A172 (cell line): ENCODE measurements at regions not wholly inside any gene's neighbourhood (a gene's known extent, or its start where the extent isn't known, plus 50 kb on each side); places are given as distances from the start of the nearest gene placed in this dataset.
A peak's percentile ranks its signal among the peaks of the same experiment; 100 is the strongest.
"Not testable (repeated sequence)": the region's sequence is repeated elsewhere in the genome, so short reads cannot be mapped to it uniquely, and the experiment has no call there.

Source experiments
- DNase-seq: peaks from one replicate; pipeline ENCODE4 v3.0.0-alpha.2; 2015; ENCODE audit warnings: low spot score

DNA sequence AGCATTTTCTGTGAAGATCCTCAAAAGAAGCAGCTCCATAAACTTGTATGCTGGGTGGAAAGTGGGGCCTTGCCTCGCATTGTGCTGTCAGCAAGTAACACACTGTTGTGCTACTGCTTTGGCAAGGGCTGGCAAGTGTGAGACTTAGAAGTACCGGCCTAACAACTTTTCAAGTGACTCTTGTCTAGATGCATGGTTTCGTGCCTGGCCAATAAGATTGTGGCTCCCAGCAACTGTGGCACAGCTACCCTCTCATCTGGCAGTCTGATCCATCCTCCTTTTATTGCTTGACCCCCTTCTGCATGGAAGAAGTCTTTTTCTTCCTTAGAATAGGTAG lies 79.4 kb upstream of the VEPH1 start:
- DNase-seq = no peak

DNA sequence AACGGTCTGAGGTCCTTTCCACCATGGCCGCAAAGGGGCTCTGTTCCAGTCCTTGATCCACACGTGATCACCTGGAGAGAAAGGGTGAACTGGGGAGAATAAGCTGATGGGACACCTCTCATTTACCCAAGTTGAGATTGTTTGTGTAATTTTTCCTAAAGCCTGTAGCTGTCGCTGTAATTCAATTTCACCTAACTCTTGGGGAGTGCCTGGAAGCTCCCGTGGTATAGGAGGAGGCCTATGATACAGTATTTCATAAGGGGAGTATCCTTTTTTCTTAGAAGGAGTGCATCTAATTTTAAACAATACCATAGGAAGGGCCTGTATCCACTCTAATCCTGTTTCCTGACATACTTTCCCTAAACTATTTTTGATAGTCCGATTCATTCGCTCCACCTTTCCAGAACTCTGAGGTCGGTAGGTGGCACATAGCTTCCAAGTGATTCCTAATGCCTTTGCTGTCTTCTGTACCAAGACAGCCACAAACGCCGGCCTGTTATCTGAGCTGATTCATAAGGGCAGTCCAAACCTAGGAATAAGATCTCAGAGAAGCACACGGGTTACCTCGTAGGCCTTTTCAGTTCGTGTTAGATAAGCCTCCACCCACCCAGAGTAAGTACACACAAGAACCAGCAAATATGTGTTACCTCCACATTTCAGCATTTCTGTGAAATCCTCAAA lies 78.9 kb upstream of the VEPH1 start:
- not testable (repeated sequence) for DNase-seq

DNA sequence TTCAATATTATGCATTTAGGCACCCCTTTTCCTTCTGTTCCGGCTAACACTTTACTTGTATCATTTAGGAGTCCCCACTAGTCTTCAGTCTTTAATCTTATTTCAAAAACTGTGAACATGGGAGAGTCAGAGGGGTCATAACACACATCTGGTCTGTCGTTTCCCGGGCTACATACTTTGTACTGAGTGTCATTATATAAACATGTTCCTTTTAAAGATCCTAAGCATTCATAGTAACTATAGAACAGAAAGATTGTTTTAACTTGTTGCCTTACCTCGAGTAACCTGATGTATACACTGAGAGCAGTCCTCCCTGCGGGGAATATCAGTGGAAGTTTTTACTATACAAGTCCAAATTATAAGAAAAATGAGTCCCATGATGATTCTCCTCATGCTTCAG lies 78.2 kb upstream of the VEPH1 start:
- DNase-seq = no peak

DNA sequence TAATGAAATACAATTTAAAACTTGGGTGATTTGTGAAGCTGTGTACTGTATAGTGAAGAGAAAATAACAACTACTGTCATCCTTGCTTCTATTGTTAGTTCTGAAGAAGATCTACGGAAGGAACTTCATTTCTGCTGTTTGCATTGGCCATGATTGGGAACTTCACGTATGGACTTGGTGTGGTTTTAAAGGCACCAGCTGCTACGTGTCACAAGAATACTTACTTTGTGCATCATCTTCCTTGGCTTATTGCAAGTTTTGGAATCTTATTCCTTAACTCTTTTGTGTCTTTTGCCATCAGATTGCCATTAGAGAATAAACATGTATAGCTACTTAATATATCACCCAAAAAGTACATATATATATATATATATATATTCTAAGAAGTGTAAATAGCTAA lies 75.0 kb upstream of the VEPH1 start:
- no peak for DNase-seq

DNA sequence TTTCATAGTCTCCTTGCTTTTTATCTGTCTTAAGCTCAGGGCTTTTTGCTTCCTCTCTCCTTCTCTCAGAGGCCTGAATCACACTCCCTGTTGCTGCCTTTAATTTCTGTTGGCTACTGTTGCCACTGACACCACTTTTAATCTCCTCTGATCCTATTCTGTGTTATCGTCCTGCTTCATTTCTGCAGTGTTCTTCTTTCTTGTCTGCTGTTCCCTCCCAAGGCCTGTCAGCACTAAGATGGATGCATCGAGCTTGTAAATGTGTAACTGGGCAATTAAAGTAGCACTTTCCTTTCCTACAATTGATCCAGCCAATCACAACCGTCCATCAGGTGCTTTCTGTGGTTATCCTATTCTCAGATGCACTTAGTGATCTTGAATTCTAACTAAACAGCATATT lies 71.3 kb upstream of the VEPH1 start:
- no peak for DNase-seq

DNA sequence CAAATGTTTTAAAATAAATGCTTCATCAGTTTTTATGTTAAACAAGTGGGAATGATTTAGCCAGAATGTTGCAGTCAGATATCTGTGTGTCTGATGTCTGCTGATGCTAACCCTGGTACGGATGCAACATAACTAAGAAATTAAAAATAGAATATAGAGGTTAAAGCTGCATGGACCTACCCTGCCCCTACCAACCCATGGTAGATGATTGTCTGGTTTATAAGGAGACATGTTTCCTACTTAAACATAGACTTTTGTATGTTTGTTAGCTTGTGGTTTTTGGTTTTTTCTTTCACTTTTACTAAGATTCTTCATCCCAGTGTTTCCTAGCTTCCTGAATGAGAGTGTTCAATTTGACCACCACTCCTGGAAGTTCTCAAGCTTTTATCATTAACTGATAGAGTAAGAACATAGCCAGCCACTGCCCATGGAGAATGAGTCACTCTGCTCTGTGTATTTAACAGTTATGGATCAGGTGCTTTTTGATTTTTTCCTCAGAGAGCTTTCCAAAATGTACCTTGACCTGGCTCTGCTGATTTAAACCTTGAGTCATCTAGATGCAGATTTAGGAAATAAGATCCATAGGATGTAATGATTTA lies 70.7 kb upstream of the VEPH1 start:
- DNase-seq = no peak

DNA sequence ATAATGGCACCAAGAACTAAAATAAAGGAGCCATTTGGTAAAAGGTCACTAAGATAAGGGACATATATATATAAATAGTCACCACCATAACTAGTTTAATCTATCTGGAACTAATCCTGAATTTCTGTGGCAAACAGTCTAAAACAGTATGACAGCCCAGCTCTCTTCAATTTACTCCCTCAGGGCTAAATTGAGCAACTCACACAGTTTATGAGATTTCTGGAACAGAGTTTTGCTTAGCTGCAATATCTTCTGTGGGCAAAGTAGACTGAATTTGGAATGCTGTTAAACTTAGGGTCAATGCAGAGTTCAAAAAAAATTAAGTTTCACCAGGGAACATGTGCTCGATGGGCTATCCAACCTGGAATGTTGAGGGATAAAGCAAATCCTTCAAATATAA lies 70.1 kb upstream of the VEPH1 start:
- DNase-seq = no peak

DNA sequence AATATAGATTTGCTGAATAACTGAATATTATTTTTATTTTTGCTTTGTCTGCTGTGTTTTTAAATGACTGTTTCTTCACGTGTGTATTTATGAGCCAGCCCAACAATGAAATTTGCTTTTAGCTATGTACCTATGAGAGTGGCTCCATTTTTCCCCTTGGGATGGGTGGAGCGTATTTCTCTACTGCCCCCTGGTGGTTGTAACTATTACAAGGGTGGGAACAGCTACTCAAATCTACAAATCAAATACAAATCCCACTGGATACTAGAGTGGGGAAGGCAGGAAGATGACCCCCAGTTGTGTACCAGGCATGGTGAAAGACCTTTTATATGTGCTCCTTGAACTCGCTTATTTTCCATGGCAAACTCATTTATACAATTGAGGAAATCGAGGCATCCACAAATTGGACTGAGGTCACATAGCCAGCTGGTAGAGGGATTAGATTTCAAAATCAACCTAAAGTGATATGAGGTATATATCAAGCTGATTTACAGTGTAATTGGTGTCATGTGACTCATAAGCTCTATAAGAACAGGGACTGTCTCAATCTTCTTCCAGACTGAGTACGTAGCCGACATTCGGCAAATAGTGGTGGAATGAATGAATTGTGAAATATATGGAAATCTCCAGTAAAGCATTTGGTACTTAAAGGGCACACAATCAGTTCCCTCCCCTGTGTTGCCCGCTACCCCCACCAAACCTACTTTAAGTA lies 69.5 kb upstream of the VEPH1 start:
- peak; percentile 62 for DNase-seq

DNA sequence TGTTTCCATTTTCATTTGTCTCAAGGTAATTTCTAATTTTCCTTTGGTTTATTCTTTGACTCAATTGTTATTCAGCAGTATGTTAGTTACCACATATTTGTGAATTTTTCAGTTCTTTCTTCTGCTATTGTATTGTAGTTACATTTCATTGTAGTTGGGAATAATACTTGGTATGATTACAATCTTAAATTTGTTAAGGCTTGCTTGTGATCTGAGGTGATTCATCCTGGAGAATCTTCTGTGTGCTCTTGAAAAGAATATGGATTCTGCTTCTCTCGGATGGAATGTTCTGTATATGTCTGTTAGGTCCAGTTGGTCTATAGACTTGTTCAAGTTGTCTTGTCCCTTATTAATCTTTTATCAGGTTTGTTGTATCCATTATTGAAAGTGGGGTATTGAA lies 63.4 kb upstream of the VEPH1 start:
- no peak for DNase-seq

DNA sequence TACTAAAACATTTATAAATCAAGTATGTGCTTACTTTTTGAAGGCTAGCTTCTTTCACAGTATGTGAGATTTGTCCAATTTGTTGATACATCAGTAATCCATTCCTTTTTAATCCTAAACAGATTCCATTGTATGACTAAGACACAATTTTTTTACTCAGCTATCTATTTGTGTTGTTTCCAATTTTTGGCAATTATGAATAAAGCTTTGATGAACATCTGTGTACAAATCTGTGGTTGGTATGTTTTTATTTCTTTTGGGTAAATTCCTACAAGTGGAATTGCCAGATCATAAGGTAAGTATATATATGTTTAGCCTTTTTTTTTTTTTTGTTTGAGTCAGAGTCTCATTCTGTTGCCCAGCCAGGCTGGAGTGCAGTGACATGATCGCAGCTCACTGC lies 56.2 kb upstream of the VEPH1 start:
- no peak for DNase-seq
